HG02763 (cell line): ENCODE measurements at regions not wholly inside any gene's neighbourhood (a gene's known extent, or its start where the extent isn't known, plus 50 kb on each side); places are given as distances from the start of the nearest gene placed in this dataset.
"Not testable (repeated sequence)": the region's sequence is repeated elsewhere in the genome, so short reads cannot be mapped to it uniquely, and the experiment has no call there.

ENCODE experiments used
- ATAC-seq: cut with Tn5 transposase; IDR thresholded peaks from one replicate; pipeline ENCODE4 v1.9.1; 2021; ENCODE audit warnings: mild to moderate bottlenecking, moderate library complexity; ENCODE audit not compliant: unreplicated experiment

- no peak for ATAC-seq
These were observed 231.9 kb downstream of the TTC8 start for GRCh38 chr14:89056394-89056793.

GRCh38 chr14:89058697-89059096 is 234.2 kb downstream of the TTC8 start:
- ATAC-seq, result no peak

GRCh38 chr14:89060191-89060590 is 235.7 kb downstream of the TTC8 start:
- no peak for ATAC-seq

GRCh38 chr14:89061696-89062095 is 237.2 kb downstream of the TTC8 start:
- ATAC-seq, result no peak

GRCh38 chr14:89065879-89066278 is 241.4 kb downstream of the TTC8 start:
- no peak for ATAC-seq

- no peak for ATAC-seq
These were observed 243.0 kb downstream of the TTC8 start for GRCh38 chr14:89067293-89067972.

GRCh38 chr14:89078021-89078795 is 253.8 kb downstream of the TTC8 start:
- no peak for ATAC-seq

GRCh38 chr14:89085231-89085731 is 260.8 kb downstream of the TTC8 start:
- no peak for ATAC-seq

- no peak for ATAC-seq
These were observed 261.4 kb downstream of the TTC8 start for GRCh38 chr14:89085737-89086382.

GRCh38 chr14:89088530-89088929 is 264.1 kb downstream of the TTC8 start:
- no peak for ATAC-seq

- no peak for ATAC-seq
These were observed 264.9 kb downstream of the TTC8 start for GRCh38 chr14:89089330-89089729.

GRCh38 chr14:89091781-89092180 is 267.3 kb downstream of the TTC8 start:
- ATAC-seq, result no peak

GRCh38 chr14:89093083-89093730 is 268.8 kb downstream of the TTC8 start:
- ATAC-seq, result no peak

- no peak for ATAC-seq
These were observed 270.6 kb downstream of the TTC8 start for GRCh38 chr14:89095036-89095435.

- ATAC-seq, result no peak
These were observed 272.5 kb downstream of the TTC8 start for GRCh38 chr14:89096946-89097345.

- no peak for ATAC-seq
These were observed 273.8 kb downstream of the TTC8 start for GRCh38 chr14:89098254-89098653.

- ATAC-seq, result not testable (repeated sequence)
These were observed 279.8 kb downstream of the TTC8 start for GRCh38 chr14:89104171-89104817.

- ATAC-seq, result not testable (repeated sequence)
These were observed 280.4 kb downstream of the TTC8 start for GRCh38 chr14:89104861-89105260.
